ENCODE measurements at regions not wholly inside any gene's neighbourhood (a gene's known extent, or its start where the extent isn't known, plus 50 kb on each side); places are given as distances from the start of the nearest gene placed in this dataset.

DNA sequence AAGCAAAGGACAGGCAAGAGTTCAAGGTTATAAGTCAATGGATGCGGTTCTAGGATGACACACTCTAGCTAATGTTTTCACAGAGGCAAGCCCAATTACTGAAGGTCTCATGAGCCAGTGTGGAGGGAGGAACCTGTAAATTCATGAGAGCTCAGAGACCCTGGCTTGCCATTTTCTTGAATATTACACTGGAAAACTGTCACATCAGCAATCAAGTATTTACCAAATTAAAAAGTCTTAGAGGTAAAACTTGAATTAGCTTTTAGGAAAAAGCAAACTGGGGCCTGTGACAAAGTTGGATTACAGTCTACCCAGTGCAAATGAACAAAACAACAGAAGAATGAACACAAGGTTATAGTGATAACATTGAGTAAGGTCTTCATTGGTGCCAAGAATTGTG lies 636.9 kb upstream of the TLE4 start:
- H2BK5ac ChIP-seq (ENCODE audit: low read depth, low read length): no peak overlapping the region
- WGBS, 2 experiments (ENCODE audit: extremely low coverage in 1 of 2, insufficient coverage in 1 of 2, insufficient read length in 1 of 2, insufficient replicate concordance in 2 of 2, low coverage in 1 of 2, low lambda C conversion rate in 2 of 2, missing lambda C conversion rate in 1 of 2): 90% methylated on average over 1 of the region's 1 CpG; no CpG with 5 or more reads in 1 of the 2 experiments
- H3K14ac ChIP-seq (ENCODE audit: insufficient read length): no peak overlapping the region
- no peaks in the 10 kb centered on the region for H3K23me2 ChIP-seq (ENCODE audit: low read depth, low read length)
- DNase-seq (ENCODE audit: low read depth in 1 of 2, low spot score in 2 of 2) (no peak), FAIRE-seq (no peak)
- H3K9me3 ChIP-seq (ENCODE audit: insufficient read depth in 2 of 2, low read depth in 1 of 2, low read length in 1 of 2): peaks cover 4% of the 10 kb centered on the region in 2 experiments; a peak in 2 of 4 replicates
- no peaks in the 10 kb centered on the region for H3K79me1 ChIP-seq (ENCODE audit: low read depth, low read length)
- H3K4me2 ChIP-seq (ENCODE audit: insufficient read depth in 1 of 2, low read depth in 2 of 2, low read length in 2 of 2): no peak overlapping the region
- no peak overlapping the region for H2BK20ac ChIP-seq (ENCODE audit: low read length)
- no peak overlapping the region for H2BK12ac ChIP-seq (ENCODE audit: low read depth, low read length)
- TF ChIP-seq ASH2L (IDR thresholded peaks at IDR 0.05; ENCODE audit: low read length): no peak
- TF ChIP-seq BCL11A (IDR thresholded peaks at IDR 0.05; ENCODE audit: low read depth in 2 of 2, low read length in 2 of 2): no peak
- no peak for TF ChIP-seq EGR1 (IDR thresholded peaks at IDR 0.05; ENCODE audit: borderline replicate concordance, low read depth, low read length)
- TF ChIP-seq, protein P1, sequence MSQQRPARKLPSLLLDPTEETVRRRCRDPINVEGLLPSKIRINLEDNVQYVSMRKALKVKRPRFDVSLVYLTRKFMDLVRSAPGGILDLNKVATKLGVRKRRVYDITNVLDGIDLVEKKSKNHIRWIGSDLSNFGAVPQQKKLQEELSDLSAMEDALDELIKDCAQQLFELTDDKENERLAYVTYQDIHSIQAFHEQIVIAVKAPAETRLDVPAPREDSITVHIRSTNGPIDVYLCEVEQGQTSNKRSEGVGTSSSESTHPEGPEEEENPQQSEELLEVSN (IDR thresholded peaks at IDR 0.05): no peak
- TF ChIP-seq TBP (IDR thresholded peaks at IDR 0.05; ENCODE audit: low read depth, low read length): no peak
- TF ChIP-seq CBX8 (IDR thresholded peaks at IDR 0.05; ENCODE audit: borderline replicate concordance, low read depth, low read length): no peak
- TF ChIP-seq CTBP2 (IDR thresholded peaks at IDR 0.05; ENCODE audit: borderline replicate concordance, insufficient read depth, insufficient read length, low read length): no peak
- no peak for TF ChIP-seq TAF7 (optimal IDR thresholded peaks at IDR 0.05; ENCODE audit: borderline replicate concordance, low read depth, low read length)
- TF ChIP-seq KDM4A (IDR thresholded peaks at IDR 0.05; ENCODE audit: low read depth, low read length, severe bottlenecking): no peak
- TF ChIP-seq, protein P2, sequence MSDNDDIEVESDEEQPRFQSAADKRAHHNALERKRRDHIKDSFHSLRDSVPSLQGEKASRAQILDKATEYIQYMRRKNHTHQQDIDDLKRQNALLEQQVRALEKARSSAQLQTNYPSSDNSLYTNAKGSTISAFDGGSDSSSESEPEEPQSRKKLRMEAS (IDR thresholded peaks at IDR 0.05): no peak
- no peak for TF ChIP-seq EP300 (IDR thresholded peaks at IDR 0.05; ENCODE audit: borderline replicate concordance in 1 of 2, low read depth in 2 of 2, low read length in 2 of 2)
- no peaks in the 10 kb centered on the region for H3K36me3 ChIP-seq (ENCODE audit: control insufficient read depth in 2 of 4, insufficient read depth in 4 of 4, low read length in 3 of 4)
- H3K56ac ChIP-seq (replicated peaks; ENCODE audit: insufficient read length, low read depth, low read length): no peak overlapping the region
- no peak overlapping the region for H2BK120ac ChIP-seq (replicated peaks; ENCODE audit: low read depth, low read length)
- no peaks in the 10 kb centered on the region for H3K4me1 ChIP-seq (replicated peaks in 1 of 4; ENCODE audit: control insufficient read depth in 3 of 4, insufficient read depth in 4 of 4, low read length in 3 of 4)
- H3K18ac ChIP-seq (ENCODE audit: extremely low read depth, low read length): no peak overlapping the region
- POLR2A ChIA-PET (ENCODE audit: partially characterized antibody): no interaction called here
- H4K8ac ChIP-seq (ENCODE audit: extremely low read depth, insufficient read depth, low read length): no peak overlapping the region
- H4K91ac ChIP-seq (replicated peaks; ENCODE audit: insufficient read length, low read length): no peak overlapping the region
- no peak overlapping the region for H3K27ac ChIP-seq (ENCODE audit: low read depth, low read length)
- CTCF ChIA-PET (ENCODE audit: partially characterized antibody): no interaction called here
- H4K20me1 ChIP-seq (replicated peaks in 1 of 2; ENCODE audit: control insufficient read depth in 1 of 2, insufficient read depth in 2 of 2, low read length in 2 of 2): no peaks in the 10 kb centered on the region
- H2AK5ac ChIP-seq (ENCODE audit: low read depth, low read length): no peak overlapping the region
- H3K23ac ChIP-seq (ENCODE audit: insufficient read length): no peak overlapping the region
- no peak overlapping the region for H2AFZ ChIP-seq (ENCODE audit: low read length)
- no peak overlapping the region for H3K4me3 ChIP-seq (ENCODE audit: extremely low read depth in 1 of 4, insufficient read depth in 2 of 4, low read depth in 3 of 4, low read length in 4 of 4)
- no peaks in the 10 kb centered on the region for H3K79me2 ChIP-seq (ENCODE audit: control insufficient read depth in 1 of 2, insufficient read depth in 2 of 2, low read length in 2 of 2)
- H3K4ac ChIP-seq (replicated peaks; ENCODE audit: insufficient read length, low read depth, low read length): no peak overlapping the region
- H3K27me3 ChIP-seq (replicated peaks in 1 of 4; ENCODE audit: control insufficient read depth in 3 of 4, extremely low read depth in 1 of 4, insufficient read depth in 3 of 4, low read length in 3 of 4): no peaks in the 10 kb centered on the region
- no peak overlapping the region for H3K9ac ChIP-seq (replicated peaks in 1 of 4; ENCODE audit: extremely low read depth in 1 of 4, low read depth in 3 of 4, low read length in 3 of 4)
- no peak overlapping the region for H2BK15ac ChIP-seq (ENCODE audit: low read length)
- no peak overlapping the region for H4K5ac ChIP-seq (ENCODE audit: insufficient read length, low read depth, low read length)
